ENCODE measurements at regions not wholly inside any gene's neighbourhood (a gene's known extent, or its start where the extent isn't known, plus 50 kb on each side); places are given as distances from the start of the nearest gene placed in this dataset.

DNA sequence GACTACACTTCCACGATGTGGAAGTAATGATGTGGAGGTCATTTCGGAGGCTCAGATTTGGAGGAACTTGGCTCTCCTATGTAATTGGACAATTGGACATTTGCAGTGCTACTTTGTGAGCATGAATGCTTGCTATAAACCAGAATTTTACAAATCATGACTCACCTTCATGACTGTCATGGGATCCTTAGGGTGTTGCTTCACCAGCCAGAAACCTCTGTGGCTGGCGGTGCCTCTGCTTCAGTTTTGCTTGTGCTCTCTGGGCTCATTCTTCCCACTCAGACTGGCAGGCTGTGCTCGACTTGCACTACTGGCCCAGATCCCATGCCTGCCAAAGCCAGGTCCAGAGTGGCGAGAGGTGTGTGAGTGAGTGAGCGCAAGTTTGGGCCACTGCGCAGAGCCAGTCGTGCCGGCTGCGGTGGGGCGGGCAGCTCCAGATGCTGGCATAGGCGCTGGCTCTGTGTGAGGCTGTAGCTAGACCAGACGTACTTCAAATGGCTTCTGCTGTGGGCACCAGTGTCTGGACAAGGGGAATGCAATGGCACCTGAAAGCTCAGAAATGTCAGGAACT lies 387.8 kb downstream of the AEBP2 start:
- no peak for DNase-seq (ENCODE audit: low spot score)

DNA sequence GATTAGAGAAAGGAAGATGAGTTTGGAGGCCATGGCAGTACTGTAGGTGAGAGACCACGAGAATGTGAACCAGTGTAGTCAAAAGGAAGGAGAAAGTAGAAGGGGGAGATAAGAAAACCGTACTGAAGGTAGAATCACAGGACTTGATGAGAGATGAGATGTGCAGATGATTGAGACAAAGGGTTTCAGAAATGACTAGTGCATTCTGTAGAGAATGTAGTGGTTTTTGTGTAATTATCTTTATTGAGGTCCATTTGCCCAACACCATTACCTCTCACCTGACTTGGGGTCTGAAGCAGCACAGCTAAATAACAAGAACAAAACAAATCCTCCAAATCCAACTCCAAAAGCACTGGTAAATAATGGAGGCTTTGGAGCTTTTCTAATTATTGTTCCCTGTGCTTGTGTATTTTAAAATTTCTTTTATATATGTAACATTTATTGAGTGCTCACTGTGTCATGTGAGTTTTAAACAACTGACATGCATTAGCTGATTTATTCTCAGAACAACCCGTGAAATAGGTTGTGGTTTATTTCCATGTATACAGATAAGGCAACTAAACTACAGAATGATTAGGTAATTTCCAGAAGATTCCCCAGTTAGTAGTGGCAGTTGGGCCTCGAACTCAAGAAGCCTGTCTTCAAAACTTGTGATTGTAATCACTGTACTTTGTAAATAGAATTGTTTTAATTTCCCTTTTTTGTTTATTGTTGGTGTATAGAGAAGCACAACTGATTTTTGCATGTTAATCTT lies 390.0 kb downstream of the AEBP2 start:
- DNase-seq (ENCODE audit: low spot score), result no peak

DNA sequence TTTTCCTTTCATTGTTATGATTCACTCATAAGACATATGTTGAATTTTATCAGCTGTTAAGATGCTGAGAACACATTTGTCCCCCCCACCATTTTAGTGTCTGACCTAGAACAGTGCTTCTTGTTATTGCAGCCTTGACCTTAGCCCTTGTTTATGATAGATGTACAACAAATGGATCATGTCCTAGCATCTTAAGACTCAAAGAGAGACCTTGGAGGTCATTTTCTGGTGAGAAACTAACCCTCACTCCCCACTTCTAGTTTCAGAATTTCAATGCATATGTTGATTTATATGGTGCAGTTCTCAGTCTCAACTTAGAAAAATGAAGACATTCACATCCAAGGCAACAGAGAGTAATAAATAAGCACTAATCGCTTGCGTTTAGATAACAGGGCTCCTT lies 391.2 kb downstream of the AEBP2 start:
- no peak for DNase-seq (ENCODE audit: low spot score)

DNA sequence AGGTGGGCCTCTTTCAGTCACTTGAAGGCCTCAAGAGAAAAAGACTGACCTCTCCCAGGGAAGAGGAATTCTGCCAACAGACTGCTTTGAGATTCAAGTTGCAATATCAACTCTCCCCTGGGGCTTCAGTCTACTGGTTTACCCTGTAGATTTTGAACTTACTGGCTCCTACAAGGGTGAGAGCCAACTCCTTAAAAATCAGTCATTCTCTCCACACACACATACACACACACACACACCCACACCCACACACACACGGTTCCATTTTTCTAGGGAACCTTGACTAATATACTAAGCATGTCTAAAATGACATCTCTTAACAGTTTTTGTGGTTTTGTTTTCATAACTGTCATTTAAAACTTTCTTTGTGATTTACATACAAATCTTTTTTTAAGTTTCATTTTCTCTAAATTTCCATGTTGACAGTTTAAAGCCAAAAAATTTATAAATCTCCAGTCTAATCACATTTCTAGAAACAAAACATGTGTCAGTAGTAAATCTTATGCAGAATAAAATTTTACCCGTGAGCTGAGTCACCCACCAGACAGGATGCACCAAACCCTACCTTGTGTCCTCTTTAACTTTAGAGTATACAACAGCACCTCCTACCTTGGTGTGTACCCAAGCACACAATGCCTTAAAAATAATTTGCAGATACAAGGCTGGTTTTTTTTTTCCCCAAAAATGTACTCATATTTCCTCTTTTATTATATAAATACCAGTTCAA lies 394.6 kb downstream of the AEBP2 start:
- no peak for DNase-seq (ENCODE audit: low spot score)

DNA sequence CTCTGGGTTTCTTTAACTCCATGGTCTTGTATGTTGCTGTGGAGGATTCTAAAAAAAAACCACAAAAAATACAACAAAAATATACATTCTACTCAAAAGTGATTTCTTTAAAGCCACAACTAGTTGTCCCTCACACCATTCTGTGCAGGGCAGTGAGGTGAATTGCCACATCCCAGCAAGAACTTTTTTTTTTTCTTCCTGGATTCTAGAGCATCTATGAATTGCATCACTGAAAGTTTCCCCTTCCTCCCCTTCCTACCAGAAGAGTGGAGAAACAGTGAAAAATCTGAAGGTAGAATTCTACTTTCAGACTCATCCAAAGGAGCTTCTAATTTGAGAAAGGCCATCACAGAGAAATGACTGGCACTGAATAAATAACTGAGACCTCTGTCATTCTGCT lies 395.3 kb downstream of the AEBP2 start:
- no peak for DNase-seq (ENCODE audit: low spot score)

DNA sequence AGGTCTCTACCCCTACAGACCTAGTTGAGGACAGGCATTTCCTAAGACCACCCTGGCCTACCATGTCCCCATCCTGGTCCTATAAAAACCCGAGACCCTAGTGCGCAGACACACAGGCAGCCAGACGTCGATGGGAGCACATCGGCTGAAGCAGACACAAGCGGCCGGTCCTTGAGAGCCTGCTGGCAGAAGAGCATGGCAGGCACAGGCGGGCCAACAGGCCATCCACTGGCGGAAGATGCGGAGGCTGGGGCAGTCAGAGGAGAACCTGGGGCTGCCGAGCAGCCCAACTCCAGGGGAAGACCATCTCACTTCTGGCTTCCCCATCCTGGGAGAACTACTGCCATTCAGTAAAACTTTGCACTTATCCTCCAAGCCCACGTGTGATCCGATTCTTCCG lies 396.8 kb downstream of the AEBP2 start:
- no peak for DNase-seq (ENCODE audit: low spot score)

DNA sequence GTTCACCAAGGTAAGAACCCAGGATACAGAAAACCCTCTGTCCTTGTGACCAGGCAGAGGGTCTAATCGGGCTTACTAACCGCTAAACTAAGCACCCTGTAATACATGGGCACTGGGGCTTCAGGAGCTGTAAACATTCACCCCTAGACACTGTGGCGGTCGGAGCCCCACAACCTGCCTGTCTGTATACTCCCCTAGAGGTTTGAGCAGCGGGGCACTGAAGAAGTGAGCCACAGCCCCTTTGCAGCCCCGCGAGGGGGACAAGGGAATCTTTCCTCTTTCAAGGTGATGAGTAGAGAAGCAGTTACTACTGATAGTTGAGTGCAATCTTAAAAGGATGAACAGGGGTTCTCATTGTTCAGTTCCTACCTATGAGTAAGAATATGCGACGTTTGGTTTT lies 397.2 kb downstream of the AEBP2 start:
- no peak for DNase-seq (ENCODE audit: low spot score)

DNA sequence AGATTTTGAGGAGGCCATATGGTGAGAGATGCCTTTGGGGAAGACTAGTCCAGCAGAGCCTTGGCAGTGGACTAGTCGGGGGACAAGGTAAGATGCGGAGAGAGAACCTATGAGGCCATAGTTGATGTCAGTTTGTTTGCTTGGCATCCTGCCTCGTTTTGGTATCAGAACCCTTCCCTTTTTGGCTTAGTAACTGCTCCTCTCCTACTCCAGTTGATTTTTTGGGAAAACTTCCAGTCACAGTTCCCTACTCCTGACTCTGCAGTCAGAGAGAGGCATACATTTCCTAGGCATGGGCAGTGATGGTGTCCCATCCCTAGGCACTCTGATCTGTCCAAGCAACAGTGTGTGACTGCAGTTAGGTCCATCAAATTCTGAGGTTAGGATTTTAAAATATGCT lies 398.3 kb downstream of the AEBP2 start:
- no peak for DNase-seq (ENCODE audit: low spot score)

DNA sequence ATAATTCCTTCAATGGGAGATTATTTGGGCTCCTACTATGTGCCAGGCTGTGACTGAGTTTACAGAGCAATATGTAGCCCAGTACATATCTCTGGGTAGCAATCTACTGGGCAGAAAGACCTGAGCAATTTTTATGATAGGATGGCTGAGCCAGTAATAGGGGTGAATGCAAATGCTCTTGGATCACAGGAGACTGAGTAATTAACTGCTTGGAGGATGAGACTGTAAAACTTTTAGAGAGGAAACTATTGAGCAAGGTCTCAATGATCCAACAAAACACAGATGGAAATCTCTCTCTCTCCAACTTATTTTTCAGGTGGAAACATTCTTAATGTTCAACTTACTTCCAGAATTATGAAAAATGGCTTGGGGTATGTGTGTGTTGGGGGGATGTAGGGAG lies 402.2 kb downstream of the AEBP2 start:
- DNase-seq (ENCODE audit: low spot score), result no peak

DNA sequence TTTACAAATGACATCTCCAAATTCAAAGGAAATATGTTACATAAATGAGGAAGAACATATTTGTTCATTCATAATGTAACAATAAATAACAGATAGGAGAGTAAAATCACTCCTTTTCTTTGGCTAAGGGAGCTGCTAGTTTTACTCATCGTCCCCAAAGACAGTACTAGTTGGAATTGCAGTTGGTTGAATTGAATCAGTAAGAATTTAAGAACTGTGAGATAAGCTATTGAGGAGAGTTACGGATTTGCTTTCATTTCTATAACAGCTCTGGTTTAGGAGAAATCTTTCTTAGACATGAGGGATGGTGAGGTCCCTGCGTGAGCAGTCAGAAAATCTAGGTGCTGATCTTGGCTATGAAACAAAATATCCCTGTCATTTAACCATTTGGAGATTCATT lies 402.8 kb downstream of the AEBP2 start:
- DNase-seq (ENCODE audit: low spot score), result no peak

DNA sequence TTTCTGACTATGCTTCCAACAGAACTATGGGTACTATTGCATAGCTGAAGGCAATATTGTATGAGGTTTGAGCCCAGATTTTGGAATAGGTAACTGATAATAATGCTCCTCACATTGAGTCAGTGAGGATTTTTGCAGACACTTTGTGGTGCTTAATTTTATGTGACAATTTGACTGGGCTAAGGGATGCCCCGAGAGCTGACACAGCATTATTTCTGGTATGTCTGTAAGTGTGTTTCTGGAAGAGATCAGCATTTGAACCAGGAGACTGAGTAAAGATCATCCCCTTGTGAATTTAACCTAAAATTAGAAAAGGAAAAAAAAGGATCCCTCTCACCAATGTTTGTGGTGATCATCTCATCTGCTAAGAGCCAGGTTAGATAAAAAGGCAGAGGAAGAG lies 404.9 kb downstream of the AEBP2 start:
- DNase-seq (ENCODE audit: low spot score), result no peak

DNA sequence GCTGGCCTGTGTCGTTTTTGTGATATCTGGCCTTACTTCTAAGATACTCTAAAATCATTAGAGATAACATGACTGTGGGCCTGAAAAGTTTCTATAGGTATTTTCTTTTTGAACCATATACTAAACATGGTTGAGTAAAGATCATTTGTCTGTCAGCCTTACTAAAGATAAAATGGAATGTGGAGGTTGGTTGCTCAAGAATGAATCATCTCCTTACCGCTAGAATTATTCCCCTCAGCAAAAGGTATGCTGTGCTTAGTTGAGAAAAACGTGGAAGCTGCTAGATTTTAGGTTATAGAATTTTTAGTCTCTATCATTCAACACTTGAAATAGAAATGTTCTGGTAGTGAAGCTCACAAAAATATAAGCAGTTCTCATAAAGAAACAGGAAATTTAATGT lies 407.3 kb downstream of the AEBP2 start:
- no peak for DNase-seq (ENCODE audit: low spot score)

DNA sequence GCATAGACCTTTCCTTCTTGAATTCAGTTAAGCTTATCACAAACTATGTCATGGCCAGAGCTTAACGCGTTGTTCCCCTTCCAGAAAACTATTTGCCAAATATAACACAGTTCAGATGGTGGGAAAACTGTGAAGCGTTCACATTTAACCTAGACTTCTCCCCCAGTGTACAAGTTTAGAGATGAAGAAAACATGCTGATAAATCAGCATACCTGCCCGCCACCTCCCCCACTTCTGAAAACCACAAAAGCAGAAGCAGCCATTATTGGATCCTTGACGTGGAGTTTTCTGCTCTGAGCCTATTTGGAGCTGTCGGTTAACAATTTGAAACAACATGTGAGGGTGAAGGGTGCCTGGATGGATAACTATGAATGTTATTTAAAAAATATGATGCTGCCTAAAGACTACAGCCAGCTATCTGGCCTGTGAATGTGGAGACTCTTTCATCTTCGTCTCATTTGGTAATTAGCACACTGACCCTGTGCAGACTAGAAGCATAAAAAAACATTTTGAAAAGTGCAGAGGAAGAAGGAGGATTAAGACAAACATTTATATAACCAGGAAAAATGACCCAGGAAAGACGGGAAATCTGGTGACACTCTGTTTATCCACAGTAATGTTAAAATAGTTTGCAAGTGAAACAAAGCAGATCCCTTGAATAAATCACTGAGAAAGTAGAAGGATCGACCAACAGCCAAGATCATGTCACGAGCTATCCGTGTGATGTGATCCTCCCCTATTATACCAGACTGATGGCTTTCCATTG lies 408.2 kb downstream of the AEBP2 start:
- DNase-seq (ENCODE audit: low spot score), result no peak

DNA sequence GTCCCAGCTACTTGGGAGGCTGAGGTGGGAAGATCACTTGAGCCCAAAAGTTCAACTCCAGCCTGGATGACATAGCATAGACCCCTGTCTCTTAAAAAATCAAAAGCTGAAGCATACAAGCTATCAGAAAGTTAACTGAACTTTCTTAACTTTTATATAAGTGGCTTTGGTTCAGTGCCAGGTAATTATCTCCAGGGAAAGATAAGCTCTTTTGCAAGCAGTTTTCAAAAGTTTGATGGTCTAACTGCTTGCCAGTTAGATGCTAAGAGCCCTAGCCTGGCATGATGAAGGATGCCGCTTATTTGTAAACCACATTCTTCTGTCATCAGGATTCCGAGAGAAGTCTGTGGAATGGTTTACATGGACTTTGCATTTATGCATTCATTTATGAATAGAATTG lies 409.1 kb downstream of the AEBP2 start:
- DNase-seq (ENCODE audit: low spot score), result no peak

DNA sequence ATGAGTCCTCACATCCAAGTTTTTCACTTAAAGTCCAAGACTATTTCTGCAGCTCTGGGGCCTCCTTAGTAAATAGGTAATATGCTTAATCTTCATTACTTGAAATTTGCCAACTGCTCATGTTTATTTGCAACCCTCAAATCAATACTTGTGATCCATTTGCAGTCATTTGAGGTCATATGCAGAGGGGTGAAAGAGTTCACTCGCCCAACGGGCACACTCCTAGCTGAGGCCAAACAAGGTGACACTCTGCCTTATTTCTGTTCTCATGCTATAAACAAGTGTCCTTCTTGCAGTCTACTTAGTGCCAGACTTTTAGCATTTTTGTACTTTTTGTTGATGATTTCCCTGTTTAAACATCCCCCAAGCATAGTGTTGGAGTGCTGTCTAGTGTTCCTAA lies 409.9 kb downstream of the AEBP2 start:
- no peak for DNase-seq (ENCODE audit: low spot score)

DNA sequence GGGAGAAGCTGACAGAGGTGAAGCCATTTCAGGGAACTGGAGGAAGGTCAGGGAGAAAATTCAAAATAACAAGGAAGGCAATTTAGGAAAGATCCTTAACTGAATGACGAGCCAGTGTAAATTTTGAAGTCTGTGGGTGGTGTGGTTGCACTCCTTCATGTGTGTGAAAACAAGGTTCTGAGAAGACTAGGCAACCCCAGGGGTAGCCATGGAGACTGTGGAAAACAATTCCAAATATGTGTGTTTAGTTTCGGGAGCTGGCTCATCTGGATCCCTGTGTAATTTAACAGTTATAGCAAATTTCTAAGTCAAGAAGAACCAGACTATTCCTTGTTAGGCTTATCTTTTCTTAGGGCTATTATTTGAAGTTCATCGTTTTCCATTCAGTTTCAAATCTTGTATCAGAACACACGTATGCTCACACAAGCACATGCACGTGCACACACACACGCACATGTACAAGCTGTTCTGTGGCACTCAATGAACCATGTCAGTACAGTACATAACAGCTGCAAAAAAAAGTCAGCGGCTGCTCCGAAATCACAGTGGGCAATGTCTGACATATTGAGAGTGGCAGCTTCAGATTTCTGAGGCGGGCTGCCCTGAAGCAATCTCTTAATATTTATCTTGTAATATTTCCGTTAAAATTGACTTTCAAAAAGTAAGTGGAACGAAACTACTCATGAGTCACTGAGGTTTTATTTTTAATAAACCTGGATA lies 411.2 kb downstream of the AEBP2 start:
- DNase-seq (ENCODE audit: low spot score), result no peak

DNA sequence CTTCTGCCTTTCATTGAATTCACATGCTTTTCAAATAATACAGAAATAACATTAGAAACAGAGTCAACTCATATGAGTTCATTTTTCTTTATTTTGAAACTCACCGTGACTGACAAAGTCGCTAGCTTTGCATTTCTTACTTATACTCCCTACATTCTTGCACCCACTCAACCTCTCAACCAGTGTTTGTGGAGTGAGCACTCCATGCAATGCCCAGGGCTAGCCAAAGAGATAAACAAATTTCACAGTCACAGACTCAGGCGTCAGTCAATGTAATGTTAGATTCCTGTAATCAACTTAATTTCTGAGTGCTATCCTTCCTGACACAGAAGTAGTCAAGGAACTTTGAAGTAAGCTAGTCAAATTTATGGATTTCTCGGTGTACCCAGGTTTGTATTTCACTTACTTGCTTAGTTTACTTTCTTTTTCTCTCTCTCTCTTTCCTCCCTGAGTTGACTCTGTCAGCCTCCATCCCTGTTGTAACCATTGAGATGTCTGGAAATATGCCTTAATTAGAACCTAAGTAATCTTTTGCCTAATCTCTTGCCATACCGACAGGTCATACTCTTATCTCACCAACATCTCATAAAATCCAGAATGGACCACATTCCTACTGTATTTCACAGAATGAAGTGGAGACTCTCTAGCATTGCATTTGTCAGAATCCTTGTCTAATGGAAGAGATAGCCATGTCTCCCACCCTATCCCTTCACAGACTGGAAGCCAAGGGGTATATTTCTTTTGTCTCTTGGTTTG lies 413.0 kb downstream of the AEBP2 start:
- no peak for DNase-seq (ENCODE audit: low spot score)

DNA sequence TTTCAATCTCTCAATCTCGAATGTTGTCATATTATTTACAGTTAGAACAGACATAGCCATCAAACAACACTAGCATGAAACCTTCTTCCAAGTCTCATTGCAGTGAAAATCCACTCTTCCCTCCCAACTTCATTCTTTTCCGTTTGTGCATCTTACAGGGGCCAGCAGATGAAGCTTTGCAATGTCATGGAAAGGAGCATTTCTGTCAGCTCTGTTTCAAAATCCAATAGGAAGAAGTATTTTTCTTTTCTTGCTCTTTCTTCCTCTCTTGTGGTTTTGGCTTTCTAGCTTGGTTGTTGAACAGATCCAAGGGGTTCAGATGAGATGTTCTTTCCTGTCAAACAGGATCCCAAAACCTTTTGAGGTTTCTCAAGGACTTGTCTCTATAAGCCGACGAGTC lies 416.6 kb downstream of the AEBP2 start:
- no peak for DNase-seq (ENCODE audit: low spot score)

DNA sequence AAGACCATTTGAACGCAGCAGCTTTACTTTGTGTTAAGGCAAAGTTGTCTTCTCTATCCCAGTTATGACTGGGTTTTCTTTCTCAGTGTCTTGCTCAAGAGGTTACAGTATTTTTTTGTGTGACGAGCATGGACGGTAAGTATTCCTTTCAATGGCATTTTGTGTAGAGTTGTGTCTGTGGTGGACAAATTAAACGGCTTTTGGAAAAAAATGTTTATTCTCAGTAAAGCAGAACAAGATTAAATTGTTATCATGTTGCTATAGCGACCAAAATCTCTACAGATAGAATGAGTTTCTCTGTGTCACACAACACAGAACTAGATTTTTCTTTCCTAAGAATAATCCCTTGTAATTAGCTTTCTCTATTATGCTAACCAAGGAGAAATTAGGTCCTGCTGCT lies 417.1 kb downstream of the AEBP2 start:
- DNase-seq (ENCODE audit: low spot score), result no peak

DNA sequence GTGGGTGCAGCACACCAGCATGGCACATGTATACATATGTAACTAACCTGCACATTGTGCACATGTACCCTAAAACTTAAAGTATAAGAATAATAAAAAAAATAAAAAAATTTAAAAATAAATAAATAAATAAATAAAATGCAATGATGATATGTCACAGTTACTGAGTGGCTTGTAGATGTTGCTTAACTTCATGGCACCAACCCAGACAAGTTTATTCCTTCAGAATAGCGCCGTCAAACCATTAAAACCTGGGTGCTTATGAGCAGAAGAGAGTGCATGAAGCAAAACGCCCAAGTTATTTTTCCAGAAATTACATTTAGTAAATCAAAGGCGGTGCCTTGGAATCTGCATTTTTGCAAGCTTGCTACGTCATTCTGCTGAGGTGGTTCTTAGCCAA lies 417.9 kb downstream of the AEBP2 start:
- no peak for DNase-seq (ENCODE audit: low spot score)

DNA sequence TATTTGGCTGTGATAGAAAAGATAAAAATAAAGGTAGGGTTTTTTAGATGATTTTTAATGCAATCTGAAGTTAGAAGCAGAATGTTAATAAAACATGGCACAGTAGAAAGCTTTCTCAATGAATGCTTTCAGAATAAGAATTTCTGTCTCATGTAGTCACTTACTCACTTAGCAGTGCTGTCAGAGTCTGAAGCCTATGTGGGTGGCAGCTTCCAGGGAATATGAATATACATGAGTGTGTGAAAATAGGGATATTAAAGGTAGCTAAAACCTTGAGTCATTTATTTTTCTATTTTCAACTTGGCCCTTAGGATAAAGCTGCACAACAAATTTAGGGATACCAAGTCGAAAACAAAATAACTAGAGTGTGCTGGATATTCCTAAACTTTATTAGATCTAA lies 427.9 kb downstream of the AEBP2 start:
- DNase-seq (ENCODE audit: low spot score), result no peak

Data from globus pallidus (tissue), 1 donor.